ENCODE measurements at regions not wholly inside any gene's neighbourhood (a gene's known extent, or its start where the extent isn't known, plus 50 kb on each side); places are given as distances from the start of the nearest gene placed in this dataset.

GRCh38 chr5:148951612-148952011, 111.2 kb downstream of the SH3TC2 start:
- no peak overlapping the region for H3K27ac Mint-ChIP-seq
- H3K36me3 Mint-ChIP-seq = no peaks in the 10 kb centered on the region
- H3K4me1 Mint-ChIP-seq = no peaks in the 10 kb centered on the region
- no peaks in the 10 kb centered on the region for H3K27me3 Mint-ChIP-seq
- no peaks in the 10 kb centered on the region for H3K9me3 Mint-ChIP-seq
- H3K4me3 Mint-ChIP-seq = no peak overlapping the region
- DNase-seq = no peak

- Mint-ChIP-seq H3K27me3 (no peaks in the 10 kb centered on the region), H3K9me3 (no peaks in the 10 kb centered on the region), H3K27ac (no peak overlapping the region), H3K4me1 (no peaks in the 10 kb centered on the region), H3K36me3 (no peaks in the 10 kb centered on the region), H3K4me3 (no peak overlapping the region)
- DNase-seq = no peak
Observed at GRCh38 chr5:148952097-148952867, 110.6 kb downstream of the SH3TC2 start.

GRCh38 chr5:148953711-148954110, 109.2 kb downstream of the SH3TC2 start:
- Mint-ChIP-seq H3K27ac (no peak overlapping the region), H3K4me3 (no peak overlapping the region), H3K4me1 (no peaks in the 10 kb centered on the region), H3K36me3 (no peaks in the 10 kb centered on the region), H3K9me3 (no peaks in the 10 kb centered on the region), H3K27me3 (peaks cover 5% of the 10 kb centered on the region)
- DNase-seq = no peak

Measured in activated naive CD8-positive, alpha-beta T cell treated with anti-CD3 and anti-CD28 coated beads for 36 hours (primary cell).